Spleen (tissue), 7 donors: ENCODE measurements at regions not wholly inside any gene's neighbourhood (a gene's known extent, or its start where the extent isn't known, plus 50 kb on each side); places are given as distances from the start of the nearest gene placed in this dataset.

ENCODE experiments used
- CTCF ChIP-seq, 11 experiments: fragments of 200-600 bp in 7 of 11; fragments of 450-650 bp in 4 of 11; sonication (generic) in 4 of 11; IDR thresholded peaks in 8 of 11; conservative IDR thresholded peaks in 3 of 11; 1 replicate in 7 of 11; 2 replicates in 4 of 11; pipeline versions ENCODE4 v1.4.0 to v1.8.0; 2016 to 2021; ENCODE audit warnings: antibody characterized with exemption in 11 of 11, inconsistent platforms in 4 of 11, mild to moderate bottlenecking in 1 of 11
- POLR2A ChIP-seq, 3 donors: fragments of 450-650 bp; IDR thresholded peaks; one replicate each; pipeline ENCODE4 v1.5.1; 2017; ENCODE audit warnings: antibody characterized with exemption in 3 of 3, mild to moderate bottlenecking in 1 of 3
- POLR2AphosphoS5 ChIP-seq, 3 donors: sonication (generic); formaldehyde crosslinking; IDR thresholded peaks; one replicate each; pipeline ENCODE4 v1.5.1; 2017; ENCODE audit warnings: antibody characterized with exemption in 3 of 3
- donor health status: DM: no; HTN: no; CAD: no; lungs with moderate emphysema.
- donor health status: DM: no; HTN: no; CAD: no.
- donor health status: DM: no; HTN: no; CAD: no.

GRCh38 chr18:47501946-47502345, 250.5 kb upstream of the SKOR2 start:
- no peak for TF ChIP-seq POLR2AphosphoS5 (IDR thresholded peaks at IDR 0.05)
- TF ChIP-seq CTCF (IDR thresholded peaks at IDR 0.05 in 8 of 11, conservative IDR thresholded peaks at IDR 0.05 in 3 of 11): no peak
- TF ChIP-seq POLR2A (IDR thresholded peaks at IDR 0.05): no peak
